ENCODE measurements at regions not wholly inside any gene's neighbourhood (a gene's known extent, or its start where the extent isn't known, plus 50 kb on each side); places are given as distances from the start of the nearest gene placed in this dataset.

DNA sequence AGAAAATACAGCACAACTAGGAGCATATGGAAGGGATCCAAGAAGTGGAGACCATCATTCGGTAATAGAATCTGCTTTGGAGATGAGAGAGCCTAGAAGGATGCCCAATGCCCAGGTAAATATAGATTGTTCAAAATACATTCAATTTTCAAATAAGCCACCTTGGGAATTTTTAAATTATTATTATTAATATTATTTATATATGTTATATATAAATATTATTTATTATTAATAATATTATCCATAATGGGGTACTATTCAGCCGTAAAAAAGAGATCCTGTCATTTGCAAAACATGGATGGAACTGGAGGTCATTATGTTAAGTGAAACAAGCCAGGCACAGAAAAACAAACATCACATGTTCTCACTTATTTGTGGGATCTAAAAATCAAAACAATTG is 127.8 kb upstream of the NDUFV2 start:
- TF ChIP-seq SP1 (IDR thresholded peaks at IDR 0.05) = no peak
- TF ChIP-seq ARNT (IDR thresholded peaks at IDR 0.05) = no peak
- no peak for TF ChIP-seq FOXM1 (IDR thresholded peaks at IDR 0.05; ENCODE audit: borderline replicate concordance)
- TF ChIP-seq BHLHE40 (IDR thresholded peaks at IDR 0.05; ENCODE audit: borderline replicate concordance) = no peak
- TF ChIP-seq L3MBTL2 (conservative IDR thresholded peaks at IDR 0.05) = no peak
- TF ChIP-seq FOXA1 (IDR thresholded peaks at IDR 0.05) = no peak
- no peak for TF ChIP-seq SUZ12 (IDR thresholded peaks at IDR 0.05)
- no peak for TF ChIP-seq ZNF384 (IDR thresholded peaks at IDR 0.05)
- no peak for TF ChIP-seq ELF4 (IDR thresholded peaks at IDR 0.05)
- TF ChIP-seq, protein P1, sequence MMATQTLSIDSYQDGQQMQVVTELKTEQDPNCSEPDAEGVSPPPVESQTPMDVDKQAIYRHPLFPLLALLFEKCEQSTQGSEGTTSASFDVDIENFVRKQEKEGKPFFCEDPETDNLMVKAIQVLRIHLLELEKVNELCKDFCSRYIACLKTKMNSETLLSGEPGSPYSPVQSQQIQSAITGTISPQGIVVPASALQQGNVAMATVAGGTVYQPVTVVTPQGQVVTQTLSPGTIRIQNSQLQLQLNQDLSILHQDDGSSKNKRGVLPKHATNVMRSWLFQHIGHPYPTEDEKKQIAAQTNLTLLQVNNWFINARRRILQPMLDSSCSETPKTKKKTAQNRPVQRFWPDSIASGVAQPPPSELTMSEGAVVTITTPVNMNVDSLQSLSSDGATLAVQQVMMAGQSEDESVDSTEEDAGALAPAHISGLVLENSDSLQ (IDR thresholded peaks at IDR 0.05) = no peak
